ENCODE measurements at regions not wholly inside any gene's neighbourhood (a gene's known extent, or its start where the extent isn't known, plus 50 kb on each side); places are given as distances from the start of the nearest gene placed in this dataset.

DNA sequence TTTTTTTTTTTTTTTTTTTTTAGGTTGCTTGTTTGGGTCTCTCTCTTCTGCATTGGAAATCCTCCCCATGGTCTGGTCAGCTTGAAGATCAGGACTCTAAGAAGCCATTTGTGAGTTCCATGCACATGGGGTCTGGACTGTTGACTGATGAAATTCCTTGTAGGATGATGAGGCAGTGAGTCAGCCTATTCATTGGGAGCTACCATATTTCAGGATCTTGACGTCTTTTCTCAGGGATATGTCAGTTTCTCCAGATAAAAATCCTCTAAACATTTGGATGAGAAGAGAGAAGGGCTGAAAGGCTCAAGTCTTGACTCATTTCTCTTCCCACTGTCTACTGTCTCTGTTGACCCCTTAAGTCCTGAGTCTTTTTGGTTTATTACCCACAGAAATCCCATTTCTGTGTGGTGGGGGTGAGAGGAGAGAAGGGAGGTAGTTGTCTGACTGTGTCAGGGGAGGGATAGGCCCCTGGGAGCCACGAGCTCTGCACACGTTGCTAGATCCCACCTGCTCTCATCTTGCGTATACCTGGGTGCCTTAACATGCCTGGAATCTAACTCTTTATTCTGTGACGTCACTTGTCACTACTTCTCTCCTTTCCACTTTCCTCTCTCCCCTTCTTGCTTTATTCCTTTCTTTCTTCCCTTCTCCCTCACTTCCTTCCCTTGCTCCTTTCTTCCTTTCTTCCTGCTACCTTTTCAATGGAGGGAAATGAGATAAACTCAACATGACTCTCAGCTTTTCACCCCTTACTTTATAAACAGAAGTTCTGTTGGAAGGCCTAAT lies 333.1 kb upstream of the XYLT1 start:
- TF ChIP-seq, protein P1, sequence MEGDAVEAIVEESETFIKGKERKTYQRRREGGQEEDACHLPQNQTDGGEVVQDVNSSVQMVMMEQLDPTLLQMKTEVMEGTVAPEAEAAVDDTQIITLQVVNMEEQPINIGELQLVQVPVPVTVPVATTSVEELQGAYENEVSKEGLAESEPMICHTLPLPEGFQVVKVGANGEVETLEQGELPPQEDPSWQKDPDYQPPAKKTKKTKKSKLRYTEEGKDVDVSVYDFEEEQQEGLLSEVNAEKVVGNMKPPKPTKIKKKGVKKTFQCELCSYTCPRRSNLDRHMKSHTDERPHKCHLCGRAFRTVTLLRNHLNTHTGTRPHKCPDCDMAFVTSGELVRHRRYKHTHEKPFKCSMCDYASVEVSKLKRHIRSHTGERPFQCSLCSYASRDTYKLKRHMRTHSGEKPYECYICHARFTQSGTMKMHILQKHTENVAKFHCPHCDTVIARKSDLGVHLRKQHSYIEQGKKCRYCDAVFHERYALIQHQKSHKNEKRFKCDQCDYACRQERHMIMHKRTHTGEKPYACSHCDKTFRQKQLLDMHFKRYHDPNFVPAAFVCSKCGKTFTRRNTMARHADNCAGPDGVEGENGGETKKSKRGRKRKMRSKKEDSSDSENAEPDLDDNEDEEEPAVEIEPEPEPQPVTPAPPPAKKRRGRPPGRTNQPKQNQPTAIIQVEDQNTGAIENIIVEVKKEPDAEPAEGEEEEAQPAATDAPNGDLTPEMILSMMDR (IDR thresholded peaks at IDR 0.05) = no peak
- no peak for TF ChIP-seq TEAD4 (CRISPR knock-in tag; IDR thresholded peaks at IDR 0.05)

Measured in WTC11 (cell line).